ENCODE measurements at regions not wholly inside any gene's neighbourhood (a gene's known extent, or its start where the extent isn't known, plus 50 kb on each side); places are given as distances from the start of the nearest gene placed in this dataset.

DNA sequence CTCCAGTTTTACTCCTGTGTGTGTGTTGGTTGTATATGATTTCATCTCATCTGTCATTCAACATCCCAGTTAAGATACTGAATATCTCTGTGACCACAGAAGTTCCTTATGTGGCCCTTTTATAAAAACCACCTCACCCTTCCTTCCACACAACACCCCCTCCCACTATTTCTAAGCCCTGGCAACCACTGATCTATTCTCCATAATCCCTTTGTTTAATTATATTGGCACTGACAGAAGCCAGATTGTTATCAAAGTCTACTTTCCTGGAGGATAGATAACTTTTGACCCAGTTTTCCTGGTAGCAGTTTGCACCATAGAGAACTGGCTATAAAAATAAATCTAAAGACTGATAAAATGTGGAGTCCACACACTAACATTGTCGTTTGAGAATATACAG lies 902.8 kb downstream of the SLC16A7 start:
- TF ChIP-seq, protein P1, sequence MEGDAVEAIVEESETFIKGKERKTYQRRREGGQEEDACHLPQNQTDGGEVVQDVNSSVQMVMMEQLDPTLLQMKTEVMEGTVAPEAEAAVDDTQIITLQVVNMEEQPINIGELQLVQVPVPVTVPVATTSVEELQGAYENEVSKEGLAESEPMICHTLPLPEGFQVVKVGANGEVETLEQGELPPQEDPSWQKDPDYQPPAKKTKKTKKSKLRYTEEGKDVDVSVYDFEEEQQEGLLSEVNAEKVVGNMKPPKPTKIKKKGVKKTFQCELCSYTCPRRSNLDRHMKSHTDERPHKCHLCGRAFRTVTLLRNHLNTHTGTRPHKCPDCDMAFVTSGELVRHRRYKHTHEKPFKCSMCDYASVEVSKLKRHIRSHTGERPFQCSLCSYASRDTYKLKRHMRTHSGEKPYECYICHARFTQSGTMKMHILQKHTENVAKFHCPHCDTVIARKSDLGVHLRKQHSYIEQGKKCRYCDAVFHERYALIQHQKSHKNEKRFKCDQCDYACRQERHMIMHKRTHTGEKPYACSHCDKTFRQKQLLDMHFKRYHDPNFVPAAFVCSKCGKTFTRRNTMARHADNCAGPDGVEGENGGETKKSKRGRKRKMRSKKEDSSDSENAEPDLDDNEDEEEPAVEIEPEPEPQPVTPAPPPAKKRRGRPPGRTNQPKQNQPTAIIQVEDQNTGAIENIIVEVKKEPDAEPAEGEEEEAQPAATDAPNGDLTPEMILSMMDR (IDR thresholded peaks at IDR 0.05), result no peak
- no peak for TF ChIP-seq ZFX (IDR thresholded peaks at IDR 0.05; ENCODE audit: borderline replicate concordance)
- H3K27ac ChIP-seq, result no peak overlapping the region

DNA sequence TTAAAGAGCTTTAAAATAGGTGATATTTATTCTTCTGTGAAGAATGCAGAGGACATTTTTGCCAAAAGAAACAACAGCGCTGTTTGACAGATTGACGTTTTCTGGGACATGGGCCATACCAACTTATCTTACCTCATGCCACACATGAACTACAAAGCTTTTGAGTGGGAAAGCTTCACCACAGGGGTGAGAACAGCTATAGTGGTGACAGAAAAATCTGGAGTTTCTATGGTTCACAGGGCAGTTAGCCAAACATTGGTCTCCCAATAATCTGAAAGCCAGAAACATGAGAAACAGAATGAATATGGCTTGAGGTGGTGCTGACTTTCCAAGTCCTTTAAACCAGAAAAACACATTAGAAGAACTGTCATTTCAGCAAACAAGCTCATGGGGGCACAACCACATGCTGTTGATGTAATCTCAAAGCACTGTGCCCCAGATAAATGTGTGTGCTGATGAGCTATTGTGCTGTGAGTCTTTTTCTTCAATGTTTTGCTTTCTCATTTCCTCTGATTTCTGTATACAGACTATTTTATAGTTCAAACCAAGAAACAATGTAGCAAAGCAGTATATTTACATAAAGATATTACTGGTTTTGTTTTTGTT lies 905.4 kb downstream of the SLC16A7 start:
- no peak overlapping the region for H3K27ac ChIP-seq
- TF ChIP-seq, protein P1 (IDR thresholded peaks at IDR 0.05), result no peak
- no peak for TF ChIP-seq ZFX (IDR thresholded peaks at IDR 0.05; ENCODE audit: borderline replicate concordance)

DNA sequence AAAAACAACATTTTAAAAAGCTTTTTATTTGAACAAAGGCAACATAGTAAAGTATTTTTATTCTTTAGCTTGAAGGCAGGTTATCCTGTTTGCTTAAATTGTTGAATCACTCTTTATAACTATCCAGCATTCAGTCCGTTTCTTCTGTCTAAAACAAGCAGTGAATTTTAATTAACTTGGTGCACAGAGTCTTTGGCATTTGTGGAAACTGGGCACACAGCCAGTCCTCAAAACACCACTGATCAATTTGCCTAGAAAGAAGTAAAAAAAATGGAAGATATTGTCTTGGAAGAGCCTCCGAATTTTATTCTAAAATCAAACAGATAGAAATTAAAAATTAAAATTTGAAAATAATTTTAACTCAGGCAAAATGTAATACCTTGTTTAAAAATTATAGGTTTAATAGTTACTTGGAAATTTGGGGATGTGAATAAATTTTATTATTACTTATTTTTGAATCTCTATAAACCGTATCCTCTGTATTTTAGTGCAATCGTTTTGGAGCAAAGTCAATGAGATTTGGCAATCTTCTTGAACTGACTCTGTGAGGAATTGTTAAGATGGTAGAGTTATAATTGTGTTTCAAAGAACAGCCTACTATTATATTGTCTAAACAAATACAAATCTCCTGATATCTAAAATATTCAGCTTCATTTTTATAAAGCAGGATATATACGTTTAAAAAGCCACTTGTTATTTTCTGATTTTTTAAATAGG lies 927.0 kb downstream of the SLC16A7 start:
- TF ChIP-seq ZFX (IDR thresholded peaks at IDR 0.05; ENCODE audit: borderline replicate concordance), result no peak
- TF ChIP-seq, protein P1 (IDR thresholded peaks at IDR 0.05), result no peak
- no peak overlapping the region for H3K27ac ChIP-seq

DNA sequence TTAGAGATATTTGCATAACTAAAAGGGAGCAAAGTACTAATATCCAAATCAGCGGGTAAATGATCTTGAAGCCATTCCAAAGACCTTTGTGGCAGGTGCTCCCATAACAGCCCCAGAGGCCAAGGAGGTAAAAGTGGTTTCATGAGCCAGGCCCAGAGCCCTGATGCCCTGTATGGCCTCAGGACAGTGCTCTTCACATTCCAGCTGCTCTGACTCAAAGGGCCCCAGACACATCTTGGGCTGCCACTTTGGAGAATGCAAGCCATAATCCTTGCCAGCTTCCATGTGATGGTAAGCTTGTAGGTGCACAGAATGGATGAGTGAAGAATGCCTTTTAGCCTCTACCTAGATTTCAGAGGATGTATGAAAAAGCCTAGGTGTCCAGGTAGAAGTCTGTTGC lies 933.4 kb downstream of the SLC16A7 start:
- no peak overlapping the region for H3K27ac ChIP-seq
- TF ChIP-seq, protein P1 (IDR thresholded peaks at IDR 0.05), result no peak
- no peak for TF ChIP-seq ZFX (IDR thresholded peaks at IDR 0.05; ENCODE audit: borderline replicate concordance)

DNA sequence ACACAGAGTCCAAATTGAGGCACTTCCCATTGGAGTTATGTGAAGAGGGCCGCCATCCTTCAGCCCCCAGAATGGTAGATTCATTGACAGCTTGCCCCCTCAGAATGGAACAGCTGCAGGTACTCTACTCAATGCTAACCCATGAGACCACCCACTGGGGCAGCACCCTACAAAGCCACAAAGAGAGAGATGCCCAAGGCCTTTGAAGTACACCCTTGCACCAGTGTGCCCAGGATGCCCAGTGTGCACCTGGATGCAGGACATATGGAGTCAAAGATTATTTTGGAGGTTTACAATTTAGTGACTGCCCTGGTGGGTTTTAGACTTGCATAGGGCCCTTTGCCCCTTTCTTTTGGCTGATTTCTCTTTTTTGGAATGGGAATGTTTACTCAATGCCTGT lies 933.9 kb downstream of the SLC16A7 start:
- TF ChIP-seq ZFX (IDR thresholded peaks at IDR 0.05; ENCODE audit: borderline replicate concordance), result no peak
- TF ChIP-seq, protein P1 (IDR thresholded peaks at IDR 0.05), result no peak
- H3K27ac ChIP-seq, result no peak overlapping the region

DNA sequence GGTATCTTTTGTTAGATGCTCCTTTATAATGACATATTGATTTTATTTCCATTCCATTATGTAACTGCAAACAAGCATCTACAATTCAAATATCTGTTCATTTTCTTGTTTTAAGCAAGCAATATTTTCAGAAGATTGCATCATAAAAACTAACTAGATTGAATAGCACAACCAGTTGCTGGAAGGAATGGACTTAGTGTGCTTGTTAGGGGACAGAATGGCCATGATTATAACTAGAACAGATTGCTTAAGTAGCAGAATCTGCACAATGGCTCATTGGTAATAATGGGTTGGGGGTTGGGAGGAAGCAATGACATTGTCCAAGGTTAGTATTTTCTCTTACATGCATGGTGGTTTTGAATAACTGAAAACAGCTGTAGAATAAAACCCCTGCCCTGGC lies 939.5 kb downstream of the SLC16A7 start:
- H3K27ac ChIP-seq, result 0 out of 2 replicates have a peak overlapping the region, but pooled peaks have one; percentile 0
- TF ChIP-seq ZFX (IDR thresholded peaks at IDR 0.05; ENCODE audit: borderline replicate concordance), result no peak
- TF ChIP-seq, protein P1 (IDR thresholded peaks at IDR 0.05), result no peak

DNA sequence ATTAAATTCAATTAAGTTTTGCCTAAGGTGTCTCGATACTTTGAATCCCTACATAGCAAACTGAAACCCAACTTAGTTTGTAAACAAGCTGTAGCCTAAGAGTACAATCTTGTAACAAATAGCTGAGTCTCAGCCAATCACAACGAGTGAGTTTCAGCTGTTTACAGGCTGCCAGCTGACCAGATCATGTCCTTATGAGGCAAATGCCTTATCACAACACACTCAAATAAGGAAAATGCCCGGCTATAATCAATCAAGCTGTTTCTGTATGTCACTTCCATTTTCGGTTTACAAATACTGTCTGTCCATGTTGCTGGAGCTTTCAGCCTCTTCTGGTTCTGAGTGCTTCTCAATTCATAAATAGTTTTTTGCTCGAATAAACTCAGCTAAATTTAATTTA lies 943.8 kb downstream of the SLC16A7 start:
- no peak overlapping the region for H3K27ac ChIP-seq
- TF ChIP-seq, protein P1 (IDR thresholded peaks at IDR 0.05), result no peak
- TF ChIP-seq ZFX (IDR thresholded peaks at IDR 0.05; ENCODE audit: borderline replicate concordance), result no peak

Measured in 22Rv1 (cell line).